HCT116 (cell line): ENCODE measurements at regions not wholly inside any gene's neighbourhood (a gene's known extent, or its start where the extent isn't known, plus 50 kb on each side); places are given as distances from the start of the nearest gene placed in this dataset.
"Not testable (repeated sequence)": the region's sequence is repeated elsewhere in the genome, so short reads cannot be mapped to it uniquely, and the experiment has no call there.

ENCODE experiments used
- CTCF ChIP-seq, 3 experiments: fragments of 200-600 bp in 1 of 3; sonication (generic) in 1 of 3; IDR thresholded peaks in 2 of 3; conservative IDR thresholded peaks in 1 of 3; 2 replicates each; pipeline ENCODE4 v1.5.1; 2012 to 2017; ENCODE audit warnings: low read depth in 2 of 3, low read length in 2 of 3, antibody characterized with exemption in 1 of 3, borderline replicate concordance in 1 of 3, control low read depth in 1 of 3, mild to moderate bottlenecking in 1 of 3, mixed read lengths in 1 of 3, mixed run types in 1 of 3, moderate library complexity in 1 of 3; ENCODE audit not compliant: insufficient read depth in 1 of 3
- EGR1 ChIP-seq: IDR thresholded peaks from 2 replicates; pipeline ENCODE4 v1.6.1; 2012; ENCODE audit warnings: low read depth
- EZH2 ChIP-seq: fragments of 200-600 bp; sonication (generic); IDR thresholded peaks from 2 replicates; pipeline ENCODE4 v1.6.1; 2017; ENCODE audit warnings: antibody characterized with exemption, mixed run types
- EZH2phosphoT487 ChIP-seq: fragments of 200-600 bp; IDR thresholded peaks from 2 replicates; pipeline ENCODE4 v1.6.1; 2018; ENCODE audit warnings: antibody characterized with exemption, borderline replicate concordance
- JUND ChIP-seq: IDR thresholded peaks from 2 replicates; pipeline ENCODE4 v1.6.1; 2012
- MAX ChIP-seq: IDR thresholded peaks from 2 replicates; pipeline ENCODE4 v1.6.1; 2012
- POLR2A ChIP-seq: IDR thresholded peaks from 2 replicates; pipeline ENCODE4 v1.7.0; 2011; ENCODE audit warnings: borderline replicate concordance; ENCODE audit not compliant: insufficient read depth, insufficient read length; ENCODE audit errors: extremely low read depth
- RAD21 ChIP-seq: IDR thresholded peaks from 2 replicates; pipeline ENCODE4 v1.6.1; 2012; ENCODE audit warnings: low read depth, mild to moderate bottlenecking
- SIN3A ChIP-seq: IDR thresholded peaks from 2 replicates; pipeline ENCODE4 v1.6.1; 2012; ENCODE audit warnings: low read depth
- TCF7L2 ChIP-seq: IDR thresholded peaks from 2 replicates; pipeline ENCODE4 v1.7.0; 2011; ENCODE audit warnings: borderline replicate concordance, inconsistent platforms; ENCODE audit not compliant: insufficient read depth, insufficient read length; ENCODE audit errors: extremely low read depth
- YY1 ChIP-seq: IDR thresholded peaks from 2 replicates; pipeline ENCODE4 v1.6.1; 2011; ENCODE audit warnings: low read length, low read depth, moderate library complexity, mild to moderate bottlenecking; ENCODE audit not compliant: insufficient replicate concordance; ENCODE audit errors: extremely low read depth
- ZFX ChIP-seq: fragments of 450-650 bp; IDR thresholded peaks from 2 replicates; pipeline ENCODE4 v1.6.1; 2017
- ZNF274 ChIP-seq: fragments of 200-500 bp; sonication (Bioruptor generic); IDR thresholded peaks from 2 replicates; pipeline ENCODE4 v1.6.1; 2014; ENCODE audit warnings: mild to moderate bottlenecking, low read depth, low read length, inconsistent platforms
- TF ChIP-seq, protein P1 (sequence below): IDR thresholded peaks from 2 replicates; pipeline ENCODE4 v1.6.1; 2012

DNA sequence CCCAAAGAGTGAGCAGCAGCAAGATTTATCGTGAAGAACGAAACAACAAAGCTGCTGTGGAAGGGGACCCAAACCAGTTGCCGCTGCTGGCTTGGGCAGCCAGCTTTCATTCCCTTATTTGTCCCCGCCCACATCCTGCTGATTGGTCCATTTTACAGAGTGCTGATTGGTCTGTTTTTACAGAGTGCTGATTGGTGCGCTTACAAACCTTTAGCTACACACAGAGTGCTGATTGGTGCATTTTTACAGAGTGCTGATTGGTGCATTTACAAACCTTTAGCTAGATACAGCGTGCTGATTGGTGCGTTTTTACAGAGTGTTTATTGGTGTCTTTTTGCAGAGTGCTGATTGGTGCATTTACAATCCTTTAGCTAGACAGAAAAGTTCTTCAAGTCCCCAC lies 304.2 kb downstream of the RWDD3 start:
- TF ChIP-seq CTCF (IDR thresholded peaks at IDR 0.05 in 2 of 3, conservative IDR thresholded peaks at IDR 0.05 in 1 of 3; ENCODE audit: borderline replicate concordance in 1 of 3, insufficient read depth in 1 of 3, low read depth in 2 of 3, low read length in 2 of 3); POLR2A; RAD21; MAX; EZH2phosphoT487; SIN3A; EGR1; EZH2; ZNF274; TCF7L2; YY1; JUND; ZFX: not testable (repeated sequence)
- TF ChIP-seq, protein P1, sequence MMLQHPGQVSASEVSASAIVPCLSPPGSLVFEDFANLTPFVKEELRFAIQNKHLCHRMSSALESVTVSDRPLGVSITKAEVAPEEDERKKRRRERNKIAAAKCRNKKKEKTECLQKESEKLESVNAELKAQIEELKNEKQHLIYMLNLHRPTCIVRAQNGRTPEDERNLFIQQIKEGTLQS: not testable (repeated sequence)
